ENCODE measurements at regions not wholly inside any gene's neighbourhood (a gene's known extent, or its start where the extent isn't known, plus 50 kb on each side); places are given as distances from the start of the nearest gene placed in this dataset.
A peak's percentile ranks its signal among the peaks of the same experiment; 100 is the strongest.

DNA sequence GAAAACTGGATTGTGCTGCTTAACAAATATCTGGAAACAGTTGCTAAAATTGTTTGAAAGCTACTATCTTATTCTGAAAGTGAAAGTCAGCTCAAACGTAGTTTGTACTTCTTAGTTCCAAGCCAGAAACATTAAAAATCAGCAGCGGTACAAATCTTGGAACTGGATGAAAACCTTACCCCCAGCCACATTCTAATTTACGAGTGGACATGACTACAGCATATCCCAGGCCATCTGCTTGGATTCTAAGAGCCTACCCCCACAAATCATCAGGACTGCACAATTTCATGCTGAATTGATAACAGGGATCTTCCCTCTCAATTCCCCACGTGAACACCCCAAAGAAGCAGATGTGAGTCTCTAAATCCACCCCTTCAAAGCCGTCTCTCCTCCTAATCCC lies 158.7 kb upstream of the NCKAP5 start:
- TF ChIP-seq, protein P1, sequence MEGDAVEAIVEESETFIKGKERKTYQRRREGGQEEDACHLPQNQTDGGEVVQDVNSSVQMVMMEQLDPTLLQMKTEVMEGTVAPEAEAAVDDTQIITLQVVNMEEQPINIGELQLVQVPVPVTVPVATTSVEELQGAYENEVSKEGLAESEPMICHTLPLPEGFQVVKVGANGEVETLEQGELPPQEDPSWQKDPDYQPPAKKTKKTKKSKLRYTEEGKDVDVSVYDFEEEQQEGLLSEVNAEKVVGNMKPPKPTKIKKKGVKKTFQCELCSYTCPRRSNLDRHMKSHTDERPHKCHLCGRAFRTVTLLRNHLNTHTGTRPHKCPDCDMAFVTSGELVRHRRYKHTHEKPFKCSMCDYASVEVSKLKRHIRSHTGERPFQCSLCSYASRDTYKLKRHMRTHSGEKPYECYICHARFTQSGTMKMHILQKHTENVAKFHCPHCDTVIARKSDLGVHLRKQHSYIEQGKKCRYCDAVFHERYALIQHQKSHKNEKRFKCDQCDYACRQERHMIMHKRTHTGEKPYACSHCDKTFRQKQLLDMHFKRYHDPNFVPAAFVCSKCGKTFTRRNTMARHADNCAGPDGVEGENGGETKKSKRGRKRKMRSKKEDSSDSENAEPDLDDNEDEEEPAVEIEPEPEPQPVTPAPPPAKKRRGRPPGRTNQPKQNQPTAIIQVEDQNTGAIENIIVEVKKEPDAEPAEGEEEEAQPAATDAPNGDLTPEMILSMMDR (IDR thresholded peaks at IDR 0.05; ENCODE audit: low read length, missing control alignments) = no peak
- no peak for DNase-seq (ENCODE audit: low read depth)
- peak overlapping the region; percentile 20 for H3K4me3 ChIP-seq (replicated peaks; ENCODE audit: low read depth, low read length)

DNA sequence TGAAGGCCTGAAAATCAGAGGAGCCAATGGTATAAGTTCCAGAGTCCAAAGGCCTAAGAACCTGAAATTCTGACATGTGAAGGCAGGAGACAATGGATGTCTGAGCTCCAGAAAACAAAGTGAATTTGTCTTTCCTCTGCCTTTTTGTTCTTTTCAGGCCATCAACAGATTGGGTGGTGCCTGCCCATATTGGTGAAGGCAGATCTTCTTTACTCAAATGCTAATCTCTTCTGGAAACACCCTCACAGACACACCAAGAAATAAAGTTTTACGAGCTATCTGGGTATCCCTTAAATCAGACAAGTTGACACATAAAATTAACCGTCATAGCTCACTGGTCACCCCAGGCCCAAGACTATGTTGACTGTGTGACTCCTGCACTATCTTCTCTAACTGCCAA lies 163.8 kb upstream of the NCKAP5 start:
- no peak for DNase-seq (ENCODE audit: low read depth)
- no peak overlapping the region for H3K4me3 ChIP-seq (replicated peaks; ENCODE audit: low read depth, low read length)
- TF ChIP-seq, protein P1 (IDR thresholded peaks at IDR 0.05; ENCODE audit: low read length, missing control alignments) = no peak

GRCh38 chr2:133732982-133733900 lies 165.0 kb upstream of the NCKAP5 start:
- no peak overlapping the region for H3K4me3 ChIP-seq (replicated peaks; ENCODE audit: low read depth, low read length)
- TF ChIP-seq, protein P1 (IDR thresholded peaks at IDR 0.05; ENCODE audit: low read length, missing control alignments) = no peak
- DNase-seq (ENCODE audit: low read depth) = no peak

GRCh38 chr2:133733901-133734255 lies 165.6 kb upstream of the NCKAP5 start:
- peak; percentile 39 for DNase-seq (ENCODE audit: low read depth)
- H3K4me3 ChIP-seq (replicated peaks; ENCODE audit: low read depth, low read length) = no peak overlapping the region
- TF ChIP-seq, protein P1 (IDR thresholded peaks at IDR 0.05; ENCODE audit: low read length, missing control alignments) = no peak

DNA sequence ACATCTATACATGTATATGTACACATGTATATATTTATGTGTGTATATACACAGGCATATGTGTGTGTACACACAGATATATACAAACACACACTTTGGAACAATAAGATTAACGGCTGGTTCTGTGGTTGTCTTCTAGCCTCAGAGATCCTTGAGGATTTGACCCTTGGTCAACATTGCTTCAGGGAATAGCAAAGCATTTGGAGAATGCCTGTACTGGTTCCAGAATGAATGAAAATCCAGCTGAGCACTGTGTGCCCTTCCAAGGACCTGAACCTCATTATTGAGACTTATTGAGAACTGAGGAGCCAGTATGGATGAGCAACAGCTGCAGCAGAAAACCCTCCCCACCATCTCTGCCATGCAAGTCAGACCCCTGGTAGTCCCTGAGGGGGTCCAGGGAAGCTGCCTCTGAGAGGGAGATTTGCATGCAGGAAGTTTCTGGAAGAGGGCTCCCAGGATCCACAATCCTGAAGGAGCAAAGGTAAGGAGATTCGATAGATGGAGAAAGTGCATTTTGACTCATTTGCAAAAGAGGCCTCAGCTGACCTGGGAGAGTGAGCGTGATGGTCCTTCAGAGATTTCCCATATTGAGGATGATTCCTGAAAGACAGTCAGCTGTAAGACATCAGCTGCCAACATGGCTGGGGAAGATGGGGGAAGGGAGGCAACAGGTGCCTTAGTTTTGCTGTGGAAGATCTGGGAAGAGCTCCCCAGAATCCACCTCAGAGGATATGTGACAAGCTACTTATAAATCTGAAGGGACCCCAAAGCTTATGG lies 166.6 kb upstream of the NCKAP5 start:
- H3K4me3 ChIP-seq (replicated peaks; ENCODE audit: low read depth, low read length) = no peak overlapping the region
- no peak for DNase-seq (ENCODE audit: low read depth)
- TF ChIP-seq, protein P1 (IDR thresholded peaks at IDR 0.05; ENCODE audit: low read length, missing control alignments) = no peak

DNA sequence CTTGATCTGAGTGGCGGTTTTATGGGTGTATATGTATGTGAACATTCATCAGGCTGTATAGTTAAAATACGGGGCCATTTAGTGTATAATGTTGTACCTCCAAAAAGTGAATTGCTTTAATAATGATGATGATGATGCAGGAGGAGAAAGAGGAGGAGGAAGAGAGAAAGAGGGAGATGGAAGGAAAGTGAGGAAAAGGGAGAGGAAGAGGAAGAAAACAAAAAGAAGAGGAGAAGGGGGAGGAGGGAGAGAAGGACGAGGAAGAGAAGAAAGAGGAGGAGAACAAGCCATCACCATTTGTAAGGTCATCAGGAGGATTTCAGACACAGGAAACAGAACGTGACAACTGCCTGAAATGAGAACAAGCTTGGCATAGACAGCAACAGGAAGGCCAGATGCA lies 168.4 kb upstream of the NCKAP5 start:
- no peak for DNase-seq (ENCODE audit: low read depth)
- TF ChIP-seq, protein P1 (IDR thresholded peaks at IDR 0.05; ENCODE audit: low read length, missing control alignments) = no peak
- no peak overlapping the region for H3K4me3 ChIP-seq (replicated peaks; ENCODE audit: low read depth, low read length)
